Activated naive CD4-positive, alpha-beta T cell (primary cell): ENCODE measurements at regions not wholly inside any gene's neighbourhood (a gene's known extent, or its start where the extent isn't known, plus 50 kb on each side); places are given as distances from the start of the nearest gene placed in this dataset.

Source experiments
- DNase-seq, 4 experiments: peaks; one replicate each; lab custom pipeline; 2025; lab: John Stamatoyannopoulos, UW

DNA sequence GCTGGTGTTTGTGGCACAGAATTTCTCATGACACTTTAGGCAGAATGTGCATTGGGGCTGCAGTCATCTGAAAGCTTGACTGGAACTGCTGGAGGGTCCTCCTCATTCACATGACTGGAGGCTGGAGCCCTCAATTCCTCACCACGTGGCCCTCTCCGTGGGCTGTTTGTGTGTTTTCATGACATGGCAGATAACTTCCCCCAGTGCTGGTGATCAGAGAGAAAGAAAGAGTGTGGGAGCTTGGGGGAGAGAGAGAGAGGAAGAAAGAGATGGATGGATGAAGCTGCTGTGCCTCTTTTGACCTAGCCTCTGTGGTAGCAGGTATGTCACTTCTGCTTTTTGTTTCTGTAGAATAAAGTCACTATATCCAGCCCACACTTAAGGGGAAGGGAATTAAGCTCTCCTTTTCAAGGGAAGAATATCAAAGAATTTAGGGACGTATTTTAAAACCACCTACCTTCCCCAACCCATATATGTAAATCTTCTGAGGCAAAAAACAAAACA lies 169.6 kb upstream of the IL12A start:
- DNase-seq = no peak

DNA sequence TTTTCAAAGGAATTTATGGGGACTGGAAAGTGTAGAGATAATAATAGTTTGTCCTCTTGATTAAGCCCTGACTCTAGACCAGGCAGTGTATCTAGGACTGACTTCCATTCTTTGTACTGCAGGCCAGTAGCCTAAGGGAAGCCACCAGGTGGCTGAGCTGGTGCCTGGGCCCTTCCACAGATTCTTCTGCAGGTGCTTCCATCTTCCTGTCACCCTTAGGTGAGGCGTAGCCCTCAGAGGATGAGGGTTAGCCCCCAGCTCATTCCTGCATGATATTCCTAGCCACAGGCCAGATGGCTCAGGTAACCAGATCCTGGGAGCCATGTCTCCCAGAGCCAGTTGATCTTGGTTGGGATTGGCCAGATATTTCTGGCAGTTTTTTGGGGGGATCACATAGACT lies 169.0 kb upstream of the IL12A start:
- no peak for DNase-seq

DNA sequence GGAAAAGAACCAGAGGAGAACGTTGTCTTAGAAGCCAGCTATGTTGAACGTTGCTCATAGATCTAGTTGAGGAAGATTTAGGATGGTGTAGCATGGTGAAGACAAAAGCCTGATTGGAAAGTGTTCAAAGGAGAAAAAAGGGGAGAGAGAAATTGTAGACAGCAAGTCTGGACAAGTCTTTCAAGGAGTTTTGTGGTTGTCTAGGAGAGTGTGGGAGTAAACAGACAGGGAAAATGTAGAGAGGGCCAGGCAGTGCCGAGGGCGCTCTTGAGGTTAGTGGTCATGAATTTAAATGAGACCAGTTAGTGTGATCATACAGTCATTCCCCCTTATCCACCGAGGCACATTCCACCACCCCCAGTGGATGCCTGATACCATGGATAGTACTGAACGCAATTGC lies 167.5 kb upstream of the IL12A start:
- DNase-seq = no peak

DNA sequence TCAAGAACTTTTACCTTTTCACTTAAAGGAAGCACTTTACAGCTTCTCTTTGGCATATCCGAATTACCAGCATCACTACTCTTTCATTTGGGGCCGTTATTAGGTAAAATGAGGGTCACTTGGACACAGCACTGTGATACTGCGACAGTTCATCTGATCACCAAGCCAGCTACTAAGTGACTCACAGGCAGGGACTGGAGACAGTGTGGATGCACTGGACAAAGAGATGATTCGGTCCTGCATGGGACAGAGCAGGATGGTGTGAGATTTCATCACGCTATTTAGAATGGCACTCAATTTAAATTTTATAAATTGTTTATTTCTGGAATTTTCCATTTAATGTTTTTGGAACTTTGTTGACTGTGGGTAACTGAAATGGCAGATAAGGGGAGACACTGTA lies 166.9 kb upstream of the IL12A start:
- no peak for DNase-seq

DNA sequence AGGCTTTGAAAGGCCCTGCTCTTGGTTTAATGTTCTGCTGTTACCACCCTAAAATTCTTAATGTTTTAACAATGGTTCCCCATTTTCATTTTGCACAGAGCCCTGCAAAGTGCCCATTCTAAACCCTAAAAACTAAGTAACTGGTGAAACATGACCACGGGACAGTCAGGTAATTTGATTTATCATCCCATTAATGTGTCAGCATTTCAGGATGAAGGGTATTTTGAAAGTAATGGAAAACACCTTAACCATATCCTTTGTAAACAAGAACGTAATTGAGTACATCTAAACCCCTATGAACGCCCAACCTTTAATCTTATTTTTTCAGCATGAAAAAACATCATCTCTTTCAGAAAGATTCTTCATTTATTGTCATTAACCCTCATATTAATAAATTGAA lies 164.9 kb upstream of the IL12A start:
- no peak for DNase-seq

DNA sequence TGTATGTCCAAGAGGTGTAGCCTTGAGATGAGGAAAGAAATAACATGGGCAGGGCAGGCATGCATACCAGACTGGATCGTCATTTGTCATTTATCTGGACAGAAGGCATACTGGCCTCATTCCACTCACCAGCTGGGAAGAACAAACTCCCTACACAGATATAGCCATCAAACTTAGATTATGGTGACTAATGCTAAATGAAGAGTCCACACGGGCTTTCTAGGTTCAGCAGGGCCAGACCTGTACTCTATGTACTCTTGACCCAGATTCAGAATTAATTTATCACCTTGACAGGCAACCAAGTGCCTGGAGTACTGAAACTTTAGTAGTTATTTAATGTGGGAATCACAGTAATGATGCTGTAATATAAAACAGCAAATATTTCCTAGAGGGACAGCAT lies 164.3 kb upstream of the IL12A start:
- no peak for DNase-seq

DNA sequence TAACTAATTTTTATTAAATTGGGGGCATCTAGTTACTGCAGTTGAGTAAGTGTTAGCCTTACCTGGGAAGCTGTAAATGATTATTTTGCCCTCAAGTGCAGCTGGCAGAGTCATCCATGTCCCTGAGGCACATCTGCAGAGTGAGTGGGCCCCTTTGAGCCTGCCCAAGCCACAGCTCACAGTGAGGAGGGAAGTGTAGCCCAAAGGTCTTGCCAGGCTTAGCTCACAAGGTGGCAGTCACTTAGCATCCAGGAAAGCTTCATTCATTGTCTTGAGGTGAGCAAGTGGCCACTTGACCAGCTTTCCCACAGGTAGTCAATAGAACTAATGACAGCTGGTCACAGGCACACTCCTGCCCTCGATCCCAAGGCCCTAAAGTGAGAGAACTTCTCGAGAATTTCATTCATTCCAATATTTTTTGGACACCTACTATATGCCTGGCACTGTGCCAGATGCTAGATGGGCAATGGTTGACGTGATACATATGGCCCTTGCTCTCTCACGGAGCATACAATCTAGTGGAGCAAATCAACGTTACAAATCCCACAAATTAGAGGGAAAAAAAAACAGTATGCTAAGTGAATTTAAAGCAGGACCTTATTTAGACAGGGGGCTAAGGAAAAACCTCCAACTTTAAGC lies 163.3 kb upstream of the IL12A start:
- no peak for DNase-seq

DNA sequence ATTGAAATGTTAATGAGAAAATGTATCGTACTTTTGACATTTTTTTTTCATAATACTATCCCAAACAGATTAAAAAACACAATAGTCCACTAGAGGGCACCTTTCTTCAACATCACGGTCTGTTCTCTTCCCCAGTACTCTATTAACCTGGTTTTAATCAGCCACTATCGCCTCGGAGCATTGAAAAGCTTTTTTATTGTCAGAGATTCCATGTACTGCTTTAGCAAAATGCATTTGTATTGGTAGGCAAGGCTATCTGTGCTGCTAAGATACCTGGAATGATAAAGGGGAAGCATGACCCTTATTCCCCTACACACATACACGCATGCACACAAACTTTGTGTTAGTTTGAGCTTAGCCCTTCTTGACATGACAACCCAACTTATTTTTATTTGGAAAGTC lies 160.1 kb upstream of the IL12A start:
- no peak for DNase-seq

DNA sequence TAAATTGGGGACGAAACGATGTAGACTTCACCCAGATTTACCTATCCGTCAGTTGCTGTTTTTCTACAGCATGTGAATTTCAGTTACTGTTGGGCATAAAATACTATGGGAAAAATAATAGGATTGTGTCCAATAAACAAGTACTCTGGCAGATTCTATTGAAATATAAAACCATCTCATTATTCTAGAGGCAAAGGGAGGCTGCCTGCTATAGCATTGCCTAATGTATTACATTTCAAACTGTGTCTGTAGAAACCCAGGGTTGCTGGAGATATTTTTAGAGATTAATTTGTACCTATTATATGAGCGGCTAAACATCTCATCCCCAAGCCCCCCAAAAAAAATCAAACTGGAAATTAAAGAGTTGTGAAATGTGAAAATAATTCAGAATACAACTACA lies 159.6 kb upstream of the IL12A start:
- DNase-seq = no peak

DNA sequence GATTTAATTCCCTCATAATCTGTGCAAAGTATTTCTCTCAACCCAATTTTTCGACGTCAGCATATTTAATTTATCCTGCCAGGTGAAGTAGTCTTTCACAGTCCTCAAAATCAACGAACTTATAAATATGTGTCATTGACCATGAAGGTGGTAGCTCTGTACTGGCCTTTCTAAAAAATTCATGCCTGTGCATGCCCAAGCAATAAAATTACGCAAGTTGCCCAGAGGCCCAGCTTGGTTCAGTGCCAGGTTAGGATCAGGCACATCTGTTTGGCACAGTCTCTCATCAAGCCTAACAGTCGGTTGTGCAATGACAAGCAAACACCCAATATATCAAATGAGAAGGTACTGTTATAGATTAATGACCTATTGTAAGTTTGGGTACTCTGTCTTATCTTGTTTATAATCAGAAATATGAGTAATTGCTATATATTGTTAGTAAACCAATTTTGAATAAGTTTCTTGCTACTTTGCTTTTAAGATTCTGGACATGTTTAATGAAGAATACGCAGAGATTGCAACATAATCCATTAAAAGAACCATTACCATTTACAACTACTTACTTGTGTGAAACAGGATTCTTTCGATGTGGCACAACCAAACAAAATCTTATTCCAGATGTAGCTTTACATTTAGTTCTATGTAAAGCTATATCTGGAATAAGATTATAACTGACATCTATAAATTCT lies 159.0 kb upstream of the IL12A start:
- DNase-seq = no peak

DNA sequence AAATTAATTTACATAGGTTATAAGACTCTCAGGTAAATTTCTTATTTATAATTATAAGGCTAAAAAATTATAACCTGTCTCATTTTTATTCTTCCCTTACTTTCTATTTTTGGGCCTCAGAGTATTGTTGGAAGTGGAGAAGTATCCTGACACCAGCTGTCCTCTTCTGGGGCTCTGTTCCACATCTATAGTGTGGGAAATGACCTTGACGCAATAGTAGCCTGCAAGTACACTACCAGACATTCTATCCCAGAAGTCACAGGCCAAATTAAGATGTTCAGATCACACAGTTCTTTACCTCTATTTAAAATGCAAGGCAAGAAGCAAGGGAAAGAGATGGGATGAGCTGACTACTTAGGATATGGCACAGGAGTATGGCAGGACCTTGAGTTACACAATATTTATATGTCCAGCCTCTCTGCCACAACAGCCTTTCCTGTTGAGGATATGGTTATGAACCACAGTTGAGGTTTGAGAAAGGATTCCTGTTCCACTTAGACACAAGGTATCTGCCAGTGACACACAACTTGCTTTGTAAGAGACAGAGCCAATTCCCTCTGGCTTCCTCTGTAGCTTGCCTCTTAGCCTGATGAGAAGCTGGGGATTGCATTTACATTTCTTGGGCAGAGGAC lies 158.0 kb upstream of the IL12A start:
- DNase-seq = no peak

DNA sequence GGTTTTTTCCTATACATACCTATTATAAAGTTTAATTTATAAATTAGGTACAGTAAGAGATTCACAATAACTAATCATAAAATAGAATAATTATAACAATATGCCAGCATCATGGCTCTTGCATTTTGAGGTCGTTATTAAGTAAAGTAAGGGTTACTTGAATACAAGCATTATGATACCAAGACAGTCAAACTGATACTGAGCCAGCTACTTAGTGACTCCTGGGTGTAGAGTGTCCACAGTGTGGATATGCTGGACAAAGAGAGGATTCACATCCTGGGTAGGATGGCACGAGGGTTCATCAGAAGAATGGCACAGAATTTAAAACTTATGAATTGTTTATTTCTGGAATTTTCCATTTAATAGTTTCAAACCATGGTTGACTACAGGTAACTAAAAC lies 157.2 kb upstream of the IL12A start:
- DNase-seq = no peak

DNA sequence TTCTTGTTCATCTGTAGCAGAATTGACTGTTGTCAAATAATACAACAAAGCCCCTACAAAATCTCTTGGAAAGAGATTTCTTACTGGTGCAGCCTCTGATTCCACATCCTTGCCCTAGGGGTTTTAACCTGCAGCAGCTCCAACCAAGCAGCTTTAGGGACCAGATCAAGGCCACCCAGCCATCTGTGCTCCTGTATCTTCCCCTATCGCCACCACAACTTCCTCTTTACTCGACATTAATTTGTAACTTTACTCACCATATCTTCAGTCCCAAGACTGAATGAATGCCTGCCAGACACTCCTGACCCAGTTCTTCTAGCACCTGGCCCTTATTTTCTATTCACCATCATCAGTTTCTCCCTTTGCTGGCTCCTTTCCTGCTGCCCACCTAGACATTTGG lies 156.6 kb upstream of the IL12A start:
- no peak for DNase-seq

DNA sequence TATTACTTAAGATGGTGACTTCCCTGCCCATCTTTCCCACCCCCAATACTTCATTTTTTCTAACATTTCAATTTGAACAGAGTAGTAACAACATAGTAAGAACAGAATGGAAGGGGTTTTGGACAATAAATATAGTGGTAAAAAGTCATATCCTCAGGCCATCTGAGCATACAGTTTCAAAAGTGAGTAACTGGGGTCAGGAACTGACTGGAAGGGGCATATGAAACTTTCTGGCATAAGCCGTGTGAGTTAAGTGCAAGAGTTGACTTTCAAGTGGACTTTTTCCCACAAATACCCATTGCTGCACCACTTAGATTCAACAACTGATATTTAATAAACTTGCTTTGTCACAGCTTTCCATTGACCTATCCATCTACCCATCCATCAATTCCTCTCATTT lies 153.5 kb upstream of the IL12A start:
- no peak for DNase-seq

DNA sequence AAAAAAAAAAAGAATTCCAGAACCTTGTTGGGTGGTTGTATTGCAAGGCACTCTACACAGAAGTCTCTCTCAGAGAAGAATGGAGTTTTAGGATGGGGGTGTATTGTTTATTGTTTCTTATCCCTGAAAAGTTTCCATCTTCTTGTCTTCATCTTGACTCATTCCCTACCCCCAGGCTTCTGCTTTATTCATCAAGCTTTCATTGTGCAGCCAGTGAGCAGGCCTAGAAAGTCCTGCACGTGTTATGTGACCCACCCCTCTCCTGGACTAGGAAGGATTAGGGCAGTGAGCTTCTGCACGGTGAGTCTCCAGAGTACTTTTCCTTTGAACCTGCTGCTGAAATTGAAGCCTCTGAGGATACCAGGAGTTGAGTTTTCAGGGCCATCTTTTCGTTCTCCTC lies 150.9 kb upstream of the IL12A start:
- no peak for DNase-seq

DNA sequence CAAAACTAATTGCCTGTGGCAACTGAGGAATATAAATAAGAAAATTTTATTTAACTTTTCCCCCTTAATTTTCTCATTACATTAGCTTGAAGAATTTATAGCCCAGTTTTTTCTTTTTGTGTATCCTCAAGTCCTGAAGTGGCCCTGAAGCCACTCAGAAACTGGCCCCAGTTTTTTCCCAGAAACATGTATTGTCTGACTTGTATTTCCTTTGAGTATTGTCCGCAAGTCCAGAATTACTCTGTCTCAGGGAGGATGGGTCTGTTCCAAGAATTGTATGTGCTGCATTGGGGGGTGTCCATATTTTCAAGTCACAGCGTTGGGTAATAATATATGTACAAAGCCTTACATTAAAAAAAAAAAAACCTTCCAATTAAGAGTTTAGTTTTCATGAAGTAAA lies 149.7 kb upstream of the IL12A start:
- DNase-seq = no peak

DNA sequence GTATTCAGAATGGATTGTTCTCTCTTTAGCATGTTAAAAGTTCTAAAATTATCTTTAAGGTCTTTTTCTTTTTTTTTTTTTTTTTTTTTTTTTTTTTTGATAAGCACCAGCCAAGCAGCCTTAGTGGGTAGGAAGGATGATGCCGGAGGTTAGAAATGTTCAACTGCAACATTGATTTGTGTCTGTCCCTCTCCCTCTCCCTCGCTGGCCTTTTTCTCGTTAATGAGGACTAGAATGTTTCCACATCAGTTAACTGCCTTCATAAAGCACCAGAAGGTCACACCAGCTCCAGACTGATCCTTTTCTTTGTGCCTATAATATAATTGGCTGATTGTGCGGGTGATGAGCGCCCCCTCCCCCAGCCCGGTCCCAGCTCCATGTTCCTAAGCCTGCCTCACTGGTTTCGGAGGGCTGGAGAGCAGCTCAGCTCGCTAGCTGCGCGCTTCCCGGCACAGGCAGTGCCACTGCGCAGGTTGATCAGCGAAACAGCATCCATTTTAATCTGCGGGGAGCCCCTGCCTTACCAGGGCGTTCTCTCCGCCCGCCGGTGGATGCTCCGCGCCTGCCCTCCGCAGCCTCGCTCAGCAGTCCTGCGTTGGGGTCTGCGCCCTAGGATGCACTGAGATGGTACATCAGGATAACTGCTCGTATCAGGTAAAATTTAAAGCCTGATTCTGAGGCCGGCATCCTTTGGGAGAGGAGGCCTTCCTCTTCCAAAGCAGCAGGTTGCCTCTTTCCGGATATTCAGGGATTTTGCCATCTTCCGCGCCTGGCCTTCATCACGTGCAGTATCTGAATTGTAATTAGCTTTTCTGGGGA lies 148.9 kb upstream of the IL12A start, which contains the start of gene SCHIP1:
TSS of gene SCHIP1 (plus strand) at position 301 of the 819 bp plus-strand sequence.
- no peak for DNase-seq

DNA sequence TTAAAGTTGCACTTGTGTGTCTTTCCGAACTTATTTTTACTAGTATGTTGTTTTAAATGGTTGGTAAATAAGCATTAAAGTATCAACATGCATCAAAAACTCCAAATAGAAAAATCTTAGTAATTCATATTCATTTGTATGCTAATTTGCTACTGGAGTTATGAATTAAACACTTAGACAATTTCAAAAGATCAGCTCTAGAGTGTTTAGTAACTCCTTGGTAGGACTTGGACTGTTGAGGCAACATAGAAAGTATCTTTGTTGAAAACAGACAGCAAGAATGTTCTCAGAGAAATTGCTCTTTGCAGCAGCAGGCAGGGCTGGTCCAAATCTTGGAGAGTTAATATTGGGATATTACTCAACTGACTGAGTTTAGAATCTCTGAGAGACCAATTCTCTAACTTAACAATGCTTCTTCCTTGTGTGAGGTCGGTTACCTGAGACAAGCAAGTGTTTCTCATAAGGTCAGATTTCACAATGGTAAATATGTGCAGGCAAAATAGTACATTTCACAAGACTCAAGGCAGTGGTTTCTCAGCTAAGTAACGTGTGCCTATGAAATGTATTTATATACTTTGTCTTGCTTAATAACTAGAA lies 147.8 kb upstream of the IL12A start:
- no peak for DNase-seq

DNA sequence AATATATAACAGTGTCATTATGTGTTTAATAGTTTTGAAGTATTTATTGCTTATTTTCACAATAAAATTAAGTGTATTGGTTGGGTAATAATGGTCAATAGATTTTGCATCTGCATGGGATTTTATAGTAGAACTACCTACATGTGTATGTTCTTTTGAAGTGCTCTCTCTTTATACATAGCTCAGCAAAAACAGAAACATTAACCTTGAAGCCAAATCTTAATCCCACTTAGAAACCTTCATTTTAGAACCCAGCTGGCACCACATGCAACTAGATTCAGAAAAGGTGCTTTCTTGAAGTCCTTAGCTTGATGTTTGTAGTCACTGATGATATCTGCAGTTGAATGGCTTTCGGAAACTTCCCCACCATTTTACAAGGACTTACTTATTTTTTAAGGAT lies 146.9 kb upstream of the IL12A start:
- no peak for DNase-seq

DNA sequence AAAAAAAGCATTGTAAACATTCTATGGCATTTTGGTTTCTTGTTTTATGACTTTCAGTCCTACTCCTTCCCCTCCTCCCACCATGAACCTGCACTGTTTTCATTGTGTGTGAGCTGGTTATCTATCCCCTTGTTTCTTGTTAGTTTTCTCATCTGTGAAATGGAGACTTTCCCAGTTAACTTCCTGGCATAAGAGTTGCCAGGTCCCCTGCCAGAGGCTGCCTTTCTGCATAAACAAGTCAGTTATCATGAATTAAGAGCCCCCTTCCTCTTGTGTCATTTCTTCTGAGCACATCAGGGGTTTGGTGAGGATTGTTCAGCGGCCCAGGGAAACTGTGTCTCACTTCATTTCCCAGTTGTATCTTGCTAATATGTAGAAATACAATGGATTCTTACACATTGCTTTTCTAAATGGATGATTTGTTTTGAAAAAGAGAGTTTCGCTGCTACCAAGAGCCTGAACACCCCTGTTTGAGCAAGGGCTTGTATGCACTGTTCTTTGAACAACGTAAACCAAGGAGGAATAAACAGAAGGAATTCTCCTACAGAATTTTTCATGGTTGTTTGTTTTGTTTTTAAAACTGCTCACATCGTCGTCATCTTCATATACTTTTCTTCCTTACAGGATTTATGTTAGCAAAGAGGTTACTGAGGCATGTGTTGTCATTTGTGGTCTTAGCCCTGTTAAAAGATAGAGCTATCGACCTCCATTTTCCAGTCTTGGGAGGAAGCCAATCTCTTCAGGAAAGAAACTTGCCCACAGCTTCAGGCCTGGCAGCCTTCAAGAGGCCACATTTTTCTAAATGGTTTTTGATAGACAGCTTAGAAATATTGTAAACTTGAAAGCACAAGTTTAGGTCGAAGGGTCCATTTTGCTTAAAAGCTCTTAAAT lies 144.6 kb upstream of the IL12A start:
- DNase-seq = no peak

DNA sequence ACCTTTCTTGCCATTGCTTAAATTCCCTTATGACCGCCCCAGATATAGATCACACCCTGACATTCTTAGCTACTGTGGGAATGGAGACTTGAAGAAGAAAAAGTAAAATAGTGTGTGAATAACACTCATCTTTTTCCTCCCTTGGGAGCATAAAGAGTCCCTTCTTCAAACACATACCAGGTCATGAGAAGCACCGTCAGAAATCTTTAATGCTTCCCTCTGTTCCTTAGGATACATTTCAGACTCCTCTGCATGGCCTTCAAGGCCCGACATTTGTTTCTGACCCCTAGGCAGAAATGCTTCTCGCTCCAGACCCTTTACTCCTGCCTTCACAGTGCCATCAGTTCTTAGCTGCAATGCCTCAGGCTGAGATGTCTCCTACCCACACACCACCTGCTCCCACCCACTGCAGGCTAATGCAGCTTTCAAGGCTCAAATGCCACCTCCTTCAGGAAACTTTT lies 143.8 kb upstream of the IL12A start:
- DNase-seq = no peak
